GM18517 (cell line): ENCODE measurements at regions not wholly inside any gene's neighbourhood (a gene's known extent, or its start where the extent isn't known, plus 50 kb on each side); places are given as distances from the start of the nearest gene placed in this dataset.
"Not testable (repeated sequence)": the region's sequence is repeated elsewhere in the genome, so short reads cannot be mapped to it uniquely, and the experiment has no call there.

Source experiments
- ATAC-seq: cut with Tn5 transposase; IDR thresholded peaks from one replicate; pipeline ENCODE4 v1.9.1; 2021; ENCODE audit warnings: mild to moderate bottlenecking, moderate library complexity; ENCODE audit not compliant: unreplicated experiment

DNA sequence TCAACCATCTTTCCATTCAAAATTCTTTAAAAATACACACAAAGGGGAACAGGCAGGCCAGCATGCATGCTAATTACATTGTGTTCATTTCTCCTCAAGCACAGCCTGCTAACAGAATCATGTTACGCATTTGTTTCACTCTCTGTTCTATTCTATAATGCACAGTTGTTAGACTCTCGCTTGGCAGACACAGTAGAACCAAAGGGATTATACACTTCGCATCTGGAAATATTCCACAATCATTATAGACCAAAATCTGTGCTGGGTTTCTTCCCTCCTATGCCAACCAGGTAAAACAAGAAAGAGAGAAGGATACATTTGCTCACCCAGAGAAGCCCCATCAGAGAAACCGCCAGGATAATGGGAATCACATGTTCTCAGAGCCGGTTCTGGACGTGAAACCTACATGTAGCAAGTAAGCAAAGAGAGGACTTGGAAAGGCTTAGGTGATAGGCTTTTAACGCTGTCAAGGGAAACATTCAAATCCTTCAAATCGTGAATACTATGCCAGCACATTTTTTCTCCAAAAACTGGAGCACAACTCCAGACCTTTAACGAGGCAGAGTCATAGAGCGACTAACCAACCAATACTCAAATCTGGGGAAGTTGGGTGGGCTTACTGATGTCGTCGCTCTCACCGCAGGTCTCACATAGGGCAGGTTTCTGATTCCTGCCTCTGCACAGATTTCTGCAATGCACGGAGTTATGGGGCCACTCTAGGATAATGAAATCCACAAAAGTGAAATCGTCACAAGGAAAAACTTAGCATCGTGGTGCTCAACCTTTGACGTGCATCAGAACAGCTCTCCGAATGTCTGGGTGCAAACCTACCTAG is 380.5 kb upstream of the AUTS2 start:
- no peak for ATAC-seq

DNA sequence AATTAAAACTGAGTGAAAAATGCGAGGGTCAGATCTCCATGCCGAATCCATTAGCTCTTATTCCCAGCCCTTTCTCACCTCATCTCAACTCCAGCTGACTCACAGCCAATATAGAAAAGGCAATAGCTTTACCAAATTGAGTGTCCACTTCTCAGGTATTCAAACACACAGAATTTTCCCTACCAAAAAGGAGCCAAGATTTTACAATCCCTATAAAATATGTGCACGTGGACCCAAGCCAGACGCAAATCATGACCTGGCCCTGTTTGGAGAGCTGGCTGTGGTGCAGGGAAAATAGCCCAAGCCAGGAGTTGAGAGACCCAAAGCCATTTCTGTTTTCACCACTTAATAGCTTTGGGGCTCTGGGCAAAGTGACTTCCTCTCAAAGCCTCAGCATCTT is 379.7 kb upstream of the AUTS2 start:
- no peak for ATAC-seq

DNA sequence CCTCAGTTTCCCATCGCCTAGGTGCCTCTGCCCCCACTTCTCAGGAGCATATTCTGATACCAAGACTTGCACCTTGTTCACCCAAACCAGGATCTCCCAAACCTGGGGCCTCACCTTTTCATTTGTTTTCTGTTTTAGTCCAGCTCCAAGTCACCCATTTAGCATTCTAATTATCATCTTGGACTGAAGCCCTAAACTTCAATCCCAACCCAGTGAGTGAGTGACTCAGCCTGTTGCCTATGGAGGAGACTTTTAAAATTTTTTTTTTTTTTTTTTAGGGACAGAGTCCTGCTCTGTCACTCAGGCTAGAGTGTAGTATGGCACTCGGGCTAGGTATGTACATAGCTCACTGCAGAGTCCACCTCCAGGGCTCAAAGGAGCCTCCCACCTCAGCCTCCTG is 378.9 kb upstream of the AUTS2 start:
- ATAC-seq, result no peak

DNA sequence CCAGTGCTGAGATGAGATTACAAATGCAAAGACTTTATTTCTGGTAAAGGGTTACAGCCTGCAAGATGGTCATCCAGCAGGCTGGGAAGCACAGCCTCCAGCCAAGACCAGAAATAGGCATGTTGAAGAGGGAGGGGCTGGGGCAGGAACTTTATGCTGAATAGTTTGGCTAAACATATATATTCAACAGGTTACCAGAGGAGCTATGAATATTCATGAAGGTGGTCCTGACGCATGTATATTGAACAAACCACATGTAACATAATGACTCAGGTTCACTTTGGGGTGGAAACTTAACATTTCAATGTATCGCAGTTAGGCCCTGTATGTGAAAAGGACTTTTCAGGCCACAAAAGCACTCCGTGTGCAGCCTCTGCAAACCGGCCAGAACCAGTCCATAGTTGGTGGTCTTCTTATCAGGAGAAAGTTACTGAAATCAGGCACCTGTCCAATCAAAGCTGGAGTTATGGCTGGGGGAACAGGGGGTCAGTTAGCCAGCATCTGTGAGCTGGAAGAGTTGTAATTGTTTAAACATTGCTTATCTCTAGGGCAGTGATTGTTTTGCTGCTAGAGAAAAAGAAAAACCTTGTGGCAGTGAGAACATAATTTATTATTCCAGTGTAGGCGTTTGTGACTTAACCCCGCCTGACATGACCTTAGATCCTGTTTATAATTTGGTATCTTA is 372.9 kb upstream of the AUTS2 start:
- no peak for ATAC-seq

DNA sequence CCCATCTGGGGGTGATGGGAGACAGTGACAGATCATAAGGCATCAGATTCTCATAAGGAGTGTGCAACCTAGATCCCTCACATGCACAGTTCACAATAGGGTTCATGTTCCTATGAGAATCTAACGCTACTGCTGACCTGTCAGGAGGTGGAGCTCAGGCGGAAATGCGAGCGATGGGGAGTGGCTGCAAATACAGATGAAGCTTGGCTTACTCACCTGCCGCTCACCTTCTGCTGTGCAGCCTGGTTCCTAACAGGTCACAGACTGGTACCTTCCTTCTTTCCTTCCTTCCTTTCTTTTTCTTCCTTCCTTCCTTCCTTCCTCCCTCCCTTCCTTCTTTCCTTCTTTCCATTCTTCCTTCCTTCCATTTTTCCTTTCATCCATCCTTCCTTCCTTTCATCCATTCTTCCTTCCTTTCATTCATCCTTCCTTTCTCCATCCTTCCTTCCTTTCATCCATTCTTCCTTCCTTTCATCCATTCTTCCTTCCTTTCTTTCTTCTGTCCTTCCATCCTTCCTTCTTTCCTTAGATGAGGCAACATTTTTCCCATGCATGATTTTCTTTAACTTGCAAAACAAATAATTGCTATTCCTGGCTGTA is 370.0 kb upstream of the AUTS2 start:
- no peak for ATAC-seq

DNA sequence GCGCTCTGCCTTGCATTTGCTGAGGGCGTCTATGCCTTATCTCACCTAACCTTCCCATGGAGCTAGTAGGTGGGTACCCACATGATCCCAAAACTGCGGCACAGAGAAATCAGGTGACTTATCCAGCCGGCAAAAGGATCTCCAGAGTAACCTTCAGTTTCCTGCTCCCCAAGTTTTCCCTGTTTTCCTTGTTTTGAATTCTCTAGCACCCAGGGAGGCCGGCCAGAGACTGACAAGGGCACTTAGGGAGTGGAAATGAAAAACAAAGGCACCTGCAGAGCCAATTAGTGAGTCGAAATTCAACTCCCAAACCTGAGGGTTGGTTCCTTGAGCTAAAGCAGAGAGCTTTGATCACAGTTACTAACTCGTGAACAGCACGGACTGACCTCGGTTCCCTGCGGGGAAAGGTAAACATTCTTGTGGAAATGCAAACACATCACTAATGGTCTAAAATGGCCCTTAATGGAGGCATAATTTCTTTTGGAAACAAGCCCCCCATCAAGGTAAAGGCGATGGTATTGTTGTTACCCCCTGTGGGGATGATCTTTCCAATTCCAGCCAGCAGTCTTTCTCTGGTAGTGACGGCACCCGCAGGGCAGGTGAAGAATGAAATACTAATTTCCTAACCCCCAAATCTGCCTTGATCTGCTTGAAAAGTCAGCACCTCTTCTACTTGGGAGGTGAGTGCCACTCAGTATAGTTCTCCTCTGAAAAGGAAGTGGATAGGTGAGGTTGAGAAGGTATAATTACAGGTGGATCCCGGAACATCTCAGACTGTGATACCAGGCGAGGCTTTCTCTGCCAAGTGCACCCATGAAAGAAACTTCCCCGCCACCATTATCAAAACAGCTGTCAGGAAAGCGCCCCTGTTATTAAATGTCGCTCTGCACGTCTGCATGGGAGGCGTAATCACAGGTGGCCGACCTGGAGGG is 365.6 kb upstream of the AUTS2 start:
- no peak for ATAC-seq

DNA sequence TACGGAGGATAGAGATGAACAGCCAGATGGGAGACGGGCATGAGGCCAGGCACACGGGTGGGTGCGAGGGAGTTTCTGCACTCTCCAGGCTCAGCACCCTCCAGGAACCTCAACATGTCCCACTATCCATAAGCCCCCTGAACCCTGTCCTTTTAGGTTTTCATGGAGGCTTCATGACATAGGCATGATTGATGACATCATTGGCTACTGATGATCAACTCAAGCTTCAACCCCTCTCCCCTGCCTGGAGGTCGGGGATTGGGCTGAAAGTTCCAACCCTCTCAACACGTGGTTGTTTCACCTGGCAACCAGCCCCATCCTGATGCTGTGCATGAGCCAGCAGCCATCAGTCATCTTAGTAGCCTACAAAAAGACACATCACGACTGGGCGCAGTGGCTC is 360.7 kb upstream of the AUTS2 start:
- no peak for ATAC-seq

DNA sequence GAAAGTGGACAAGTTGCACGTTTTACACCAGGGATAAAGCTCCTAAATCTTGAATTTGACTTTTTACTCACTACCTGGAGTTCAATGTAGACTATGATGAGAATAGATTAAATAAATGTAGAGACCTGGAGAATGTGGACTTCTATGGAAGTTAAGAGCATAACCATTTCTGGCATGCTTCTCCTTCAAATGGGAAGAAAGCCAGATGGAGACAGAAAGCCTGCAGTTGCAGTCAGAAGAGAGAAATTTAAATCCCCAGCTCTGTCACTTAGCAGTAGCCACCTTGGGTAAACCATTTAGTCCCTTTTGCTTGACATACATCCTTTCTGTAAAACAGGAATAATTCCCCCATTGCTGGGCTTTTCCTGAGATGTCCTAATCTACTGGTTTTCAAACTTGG is 355.3 kb upstream of the AUTS2 start:
- no peak for ATAC-seq

DNA sequence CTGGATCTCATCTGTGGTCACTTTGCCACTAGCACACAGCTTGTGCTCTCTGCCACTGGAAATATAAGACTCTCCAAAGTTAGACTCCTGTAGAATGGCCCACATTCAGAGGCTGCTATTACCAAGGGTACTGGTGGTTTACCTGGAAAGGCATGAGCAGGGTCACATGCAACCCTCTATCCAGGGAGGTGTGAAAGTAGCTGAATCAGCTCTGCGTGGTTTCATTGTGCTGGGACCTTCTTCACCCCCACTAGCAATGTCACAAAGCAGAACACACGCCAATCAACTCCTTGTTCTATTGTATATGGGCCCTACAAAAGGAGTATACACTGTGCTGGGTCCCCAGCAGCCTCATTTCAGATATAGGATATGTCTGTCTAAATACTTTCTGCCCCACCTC is 353.6 kb upstream of the AUTS2 start:
- ATAC-seq, result no peak

DNA sequence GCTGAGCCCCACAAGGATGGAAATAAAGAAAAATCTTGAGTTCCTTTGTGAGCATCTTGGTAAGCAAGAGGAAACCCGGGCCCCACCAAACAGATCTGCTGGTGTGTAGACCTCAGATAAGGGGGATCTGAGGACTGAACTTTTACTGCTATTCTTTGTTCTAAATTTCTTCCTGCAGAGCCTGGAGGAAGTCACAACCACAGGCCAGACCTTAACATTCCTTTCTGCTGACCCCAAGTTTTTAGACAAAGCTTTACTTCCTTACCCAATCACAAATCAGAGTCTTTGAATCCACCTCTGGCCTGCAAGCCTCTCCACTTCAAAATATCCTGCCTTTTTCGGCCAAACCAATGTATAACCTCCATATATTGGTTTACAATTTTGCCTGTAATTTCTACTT is 352.6 kb upstream of the AUTS2 start:
- ATAC-seq, result no peak

DNA sequence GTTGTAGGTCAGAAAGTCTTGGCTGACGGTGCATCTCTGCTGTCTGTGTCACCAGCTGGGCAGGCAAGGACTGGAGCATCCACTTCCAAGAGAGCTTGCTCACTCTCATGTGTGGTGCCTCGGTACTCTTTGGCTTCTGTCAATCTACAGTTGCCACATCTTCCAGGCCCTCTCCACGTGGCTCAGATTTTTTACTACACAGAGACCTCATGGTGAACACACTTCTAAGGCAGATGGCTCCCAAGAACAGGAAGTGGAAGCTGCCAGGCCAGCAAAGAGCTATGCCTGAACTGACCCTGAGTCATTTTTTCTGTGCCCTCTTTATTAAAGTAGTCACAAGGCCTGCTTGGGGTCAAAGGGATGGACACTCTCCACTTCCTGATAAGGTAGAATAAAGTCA is 351.5 kb upstream of the AUTS2 start:
- ATAC-seq, result no peak

DNA sequence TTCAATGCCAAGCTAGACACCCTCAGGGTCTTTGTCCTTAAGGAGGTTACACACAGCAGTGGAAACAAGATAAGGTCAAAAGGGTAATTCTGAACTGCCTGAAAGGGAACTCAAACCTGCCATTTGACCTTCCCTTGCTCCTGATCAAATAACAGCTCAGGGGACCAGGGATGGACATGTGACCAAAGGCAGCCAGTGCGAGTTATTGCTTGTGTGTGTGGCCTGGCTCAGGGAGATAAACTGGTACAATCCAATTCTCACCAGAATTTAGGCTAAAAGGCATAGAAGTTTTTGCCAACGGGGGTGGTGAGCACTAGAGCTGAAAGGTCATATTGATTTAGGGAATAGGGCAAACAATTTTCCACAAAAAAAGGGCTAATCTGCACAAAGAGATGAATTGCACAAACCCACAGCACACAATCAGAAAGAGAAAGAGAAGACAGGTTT is 349.9 kb upstream of the AUTS2 start:
- not testable (repeated sequence) for ATAC-seq

DNA sequence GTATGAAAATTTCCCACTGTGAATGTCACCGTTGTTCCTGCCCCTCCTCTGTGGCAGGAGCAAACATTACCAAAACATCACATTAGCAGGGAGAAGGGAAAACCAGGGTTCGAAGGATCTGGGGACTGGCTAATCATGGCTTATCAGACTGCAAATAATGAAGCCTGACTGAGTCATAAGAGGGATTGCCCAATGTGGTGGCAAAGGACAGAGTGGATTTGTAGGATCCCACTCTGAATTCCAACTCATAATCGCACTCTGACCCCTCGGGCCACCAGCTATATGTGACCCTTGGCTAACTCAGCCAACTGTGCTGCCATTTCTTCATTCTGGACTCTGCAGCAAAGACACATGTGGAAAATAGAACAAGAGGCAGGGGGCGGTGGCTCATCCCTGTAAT is 347.3 kb upstream of the AUTS2 start:
- no peak for ATAC-seq

DNA sequence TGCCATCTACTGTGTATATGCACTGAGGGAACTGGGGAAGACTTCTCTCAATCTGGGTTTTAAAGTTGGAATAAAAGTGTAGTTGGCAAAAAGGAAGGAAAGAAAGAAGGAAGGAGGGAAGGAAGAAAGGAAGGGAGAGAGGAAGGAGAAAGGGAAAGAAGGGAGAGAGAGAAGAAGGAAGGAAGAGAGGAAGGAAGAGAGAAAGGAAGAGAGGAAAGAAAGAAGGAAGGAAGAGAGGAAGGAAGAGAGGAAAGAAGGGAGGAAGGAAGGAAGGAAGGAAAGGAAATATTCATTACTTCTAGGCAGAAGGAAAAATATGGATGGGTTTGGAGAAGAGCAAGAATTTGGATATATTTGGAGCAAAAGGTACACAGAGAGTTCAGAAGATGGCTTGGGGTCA is 343.6 kb upstream of the AUTS2 start:
- no peak for ATAC-seq

DNA sequence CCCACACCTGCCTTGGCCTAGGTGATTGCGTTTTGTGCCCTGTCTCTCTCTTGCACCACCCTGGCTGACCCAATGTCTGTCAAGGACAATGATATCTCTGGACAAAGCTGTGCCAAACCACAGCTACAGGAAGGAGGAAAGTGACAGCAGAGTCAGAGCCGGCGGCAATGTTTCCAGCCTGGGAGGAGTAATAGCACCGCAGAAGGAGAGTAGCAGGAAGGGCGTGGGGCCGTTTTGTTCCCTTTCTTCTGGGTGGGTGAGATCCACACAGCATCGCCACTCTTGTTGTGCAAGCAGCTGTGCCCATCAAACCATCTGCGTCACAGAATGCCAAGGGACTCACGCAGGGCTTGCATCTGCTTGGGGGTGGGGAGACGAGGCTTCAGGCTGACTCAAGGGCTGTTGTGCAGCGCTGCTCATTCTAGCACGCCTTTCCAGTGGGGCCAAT is 341.6 kb upstream of the AUTS2 start:
- ATAC-seq, result no peak

DNA sequence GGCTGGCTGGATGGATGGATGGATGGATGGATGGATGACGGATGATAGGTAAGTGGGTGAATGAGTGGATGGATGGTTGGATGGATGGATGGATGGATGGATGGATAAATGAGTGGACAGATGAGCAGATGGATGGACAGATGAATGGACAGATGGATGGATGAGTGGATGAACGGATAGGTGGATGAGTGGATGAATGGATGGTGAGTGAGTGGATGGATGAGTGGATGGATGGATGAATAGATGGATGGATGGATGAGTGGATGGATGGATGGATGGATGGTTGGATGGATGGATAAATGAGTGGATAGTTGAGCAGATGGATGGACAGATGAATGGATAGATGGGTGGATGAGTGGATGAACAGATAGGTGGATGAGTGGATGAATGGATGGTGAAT is 340.7 kb upstream of the AUTS2 start:
- no peak for ATAC-seq

DNA sequence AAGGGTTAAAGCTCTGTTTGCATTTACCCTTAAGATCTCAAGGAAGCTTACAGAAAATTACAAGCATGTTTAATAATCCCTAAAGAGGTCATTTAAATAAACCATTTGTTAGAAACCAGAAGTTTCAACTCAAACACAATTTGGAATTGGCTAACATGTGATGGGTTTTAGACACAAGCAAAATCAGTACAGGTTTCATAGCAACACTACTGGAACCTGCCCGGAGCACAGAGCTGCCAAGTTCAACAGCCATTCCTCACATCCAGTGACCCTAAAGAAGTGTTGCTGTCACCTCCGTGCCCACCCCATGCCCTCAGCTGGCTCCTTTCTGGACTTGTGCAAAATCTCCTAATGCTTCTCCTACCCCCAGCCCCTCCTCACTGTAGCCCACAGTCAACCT is 338.8 kb upstream of the AUTS2 start:
- ATAC-seq, result no peak

DNA sequence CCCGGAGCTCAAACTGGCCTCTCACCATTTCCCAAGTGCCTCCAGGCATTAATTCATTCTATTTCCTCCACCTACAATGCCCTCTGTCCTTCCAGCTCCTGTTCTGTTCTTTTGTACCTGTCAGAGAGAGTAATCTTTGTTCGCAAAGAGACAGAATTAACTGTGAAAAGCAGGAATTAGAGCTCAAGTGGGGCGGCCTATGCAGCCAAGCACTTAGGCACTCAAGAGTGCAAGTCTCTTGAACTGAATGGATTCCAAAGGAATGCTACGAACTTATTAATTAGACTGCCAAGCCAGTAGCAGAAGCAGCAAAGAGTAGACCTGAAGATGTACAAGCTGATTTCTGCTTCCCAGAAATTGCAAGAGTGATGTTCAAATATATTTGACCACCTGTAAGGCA is 338.3 kb upstream of the AUTS2 start:
- ATAC-seq, result no peak

DNA sequence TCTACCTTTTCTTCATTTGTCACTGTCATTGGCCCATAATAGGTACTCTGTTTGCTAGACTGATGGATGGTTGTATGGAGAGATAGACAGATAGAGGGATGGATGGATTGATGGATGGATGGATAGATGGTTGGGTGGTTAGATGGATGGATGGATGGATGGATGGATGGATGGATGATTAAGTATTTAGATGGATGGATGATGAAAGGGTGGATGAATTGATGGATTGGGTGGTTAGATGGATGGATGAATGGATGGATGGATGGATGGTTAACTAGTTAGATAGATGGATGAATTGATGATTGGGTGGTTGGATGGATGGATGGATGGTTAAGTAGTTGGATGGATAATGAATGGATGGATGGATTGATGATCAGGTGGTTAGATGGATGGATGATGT is 334.7 kb upstream of the AUTS2 start:
- ATAC-seq, result no peak

DNA sequence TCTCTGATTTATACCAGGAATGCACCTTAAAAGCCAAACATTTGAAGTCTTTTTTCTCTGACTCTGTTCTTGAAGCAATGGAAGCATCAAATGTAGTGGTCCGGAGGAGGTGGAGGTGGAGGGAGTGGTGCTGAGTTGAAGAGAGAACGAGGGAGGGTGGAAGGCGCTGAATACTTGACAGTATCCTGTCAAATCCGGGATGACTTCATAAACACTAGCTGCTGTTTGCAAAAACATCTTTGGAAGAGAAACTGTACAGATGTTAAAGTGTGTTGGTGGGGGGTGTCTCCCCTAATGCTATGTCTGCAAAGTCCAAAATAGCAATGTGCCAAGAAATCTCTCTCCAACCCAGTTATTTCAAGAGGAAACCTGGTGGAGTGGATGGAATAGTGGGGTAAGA is 328.5 kb upstream of the AUTS2 start:
- ATAC-seq, result no peak

DNA sequence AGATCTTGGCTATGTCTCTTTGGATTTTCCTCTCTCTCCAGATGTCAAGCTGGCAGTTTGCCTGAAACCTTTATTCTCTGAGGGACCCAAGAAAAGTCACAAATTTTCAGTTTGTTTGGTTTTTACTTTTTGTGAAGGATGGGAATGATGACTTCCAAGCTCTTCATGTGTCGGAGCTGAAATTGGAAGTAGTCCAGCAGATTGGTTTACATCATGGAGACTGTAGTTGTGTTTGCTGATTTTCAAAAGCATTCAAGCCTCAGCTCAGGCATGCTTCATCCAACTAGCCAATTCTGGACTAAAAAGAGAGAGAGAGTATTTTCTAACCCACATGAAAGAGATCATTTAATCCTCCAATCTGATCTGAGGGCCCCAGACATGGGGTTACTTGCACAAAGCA is 326.2 kb upstream of the AUTS2 start:
- no peak for ATAC-seq
